ENCODE measurements at regions not wholly inside any gene's neighbourhood (a gene's known extent, or its start where the extent isn't known, plus 50 kb on each side); places are given as distances from the start of the nearest gene placed in this dataset.
A peak's percentile ranks its signal among the peaks of the same experiment; 100 is the strongest.

DNA sequence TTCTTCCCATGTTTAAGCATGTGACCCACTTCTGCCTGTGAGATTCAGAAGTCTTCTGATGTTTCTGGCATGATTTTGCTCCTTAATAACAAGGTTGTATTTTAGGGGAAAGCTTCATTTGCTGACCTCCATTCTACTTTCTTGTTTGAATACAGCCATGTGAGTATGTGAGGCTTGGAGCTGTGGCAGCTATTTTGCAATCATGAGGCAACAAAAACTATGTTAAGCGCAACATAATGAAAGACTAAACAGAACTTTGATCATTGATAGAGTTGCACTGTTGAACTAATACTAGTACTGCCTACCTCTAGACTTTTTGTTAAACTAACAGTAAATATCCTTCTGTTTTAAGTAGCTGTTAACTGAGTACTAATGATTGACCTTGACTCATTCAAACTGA, 203.8 kb upstream of the FAM3C start:
- intact Hi-C loops (cut with DNase I), result no loop called here

GRCh38 chr7:121595758-121596696, 199.9 kb upstream of the FAM3C start:
- WGBS, result 71% methylated on average over 5 of the region's 5 CpGs
- intact Hi-C loops (cut with DNase I), result no loop called here

More for the DNA sequence above, 203.8 kb upstream of the FAM3C start:
- no peaks in the 10 kb centered on the region for H3K9me3 ChIP-seq
- TF ChIP-seq, protein P1, sequence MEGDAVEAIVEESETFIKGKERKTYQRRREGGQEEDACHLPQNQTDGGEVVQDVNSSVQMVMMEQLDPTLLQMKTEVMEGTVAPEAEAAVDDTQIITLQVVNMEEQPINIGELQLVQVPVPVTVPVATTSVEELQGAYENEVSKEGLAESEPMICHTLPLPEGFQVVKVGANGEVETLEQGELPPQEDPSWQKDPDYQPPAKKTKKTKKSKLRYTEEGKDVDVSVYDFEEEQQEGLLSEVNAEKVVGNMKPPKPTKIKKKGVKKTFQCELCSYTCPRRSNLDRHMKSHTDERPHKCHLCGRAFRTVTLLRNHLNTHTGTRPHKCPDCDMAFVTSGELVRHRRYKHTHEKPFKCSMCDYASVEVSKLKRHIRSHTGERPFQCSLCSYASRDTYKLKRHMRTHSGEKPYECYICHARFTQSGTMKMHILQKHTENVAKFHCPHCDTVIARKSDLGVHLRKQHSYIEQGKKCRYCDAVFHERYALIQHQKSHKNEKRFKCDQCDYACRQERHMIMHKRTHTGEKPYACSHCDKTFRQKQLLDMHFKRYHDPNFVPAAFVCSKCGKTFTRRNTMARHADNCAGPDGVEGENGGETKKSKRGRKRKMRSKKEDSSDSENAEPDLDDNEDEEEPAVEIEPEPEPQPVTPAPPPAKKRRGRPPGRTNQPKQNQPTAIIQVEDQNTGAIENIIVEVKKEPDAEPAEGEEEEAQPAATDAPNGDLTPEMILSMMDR (IDR thresholded peaks at IDR 0.05), result no peak
- no peak for TF ChIP-seq POLR2AphosphoS5 (IDR thresholded peaks at IDR 0.05)
- TF ChIP-seq POLR2A (IDR thresholded peaks at IDR 0.05), result no peak
- H3K36me3 ChIP-seq, result no peaks in the 10 kb centered on the region
- H3K27ac ChIP-seq, result no peak overlapping the region
- H3K27me3 ChIP-seq (replicated peaks; ENCODE audit: insufficient read depth), result no peaks in the 10 kb centered on the region
- no peak for DNase-seq (ENCODE audit: low spot score)
- no peak overlapping the region for H3K4me3 ChIP-seq
- WGBS, result 98% methylated on average over 1 of the region's 1 CpG
- H3K4me1 ChIP-seq (replicated peaks), result no peaks in the 10 kb centered on the region

DNA sequence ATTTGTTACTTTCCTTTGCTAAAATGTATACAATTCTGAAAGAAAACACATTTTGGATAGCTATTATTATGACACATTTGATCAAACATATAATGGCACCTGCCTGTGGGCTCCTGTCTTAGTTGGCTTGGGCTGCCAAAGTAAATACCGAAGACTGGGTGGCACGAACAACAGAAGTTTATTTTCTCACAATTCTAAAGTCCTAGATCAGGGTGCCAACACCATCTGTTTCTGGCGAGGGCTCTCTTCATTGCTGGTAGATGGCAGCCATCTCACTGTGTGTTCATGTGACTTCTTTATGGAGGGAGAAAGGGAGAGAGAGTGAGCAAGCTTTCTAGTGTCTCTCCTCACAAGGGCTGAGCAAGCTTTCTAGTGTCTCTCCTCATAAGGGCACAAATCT, 195.8 kb upstream of the FAM3C start:
- no peaks in the 10 kb centered on the region for H3K36me3 ChIP-seq
- no peak overlapping the region for H3K4me3 ChIP-seq
- no peak for DNase-seq (ENCODE audit: low spot score)
- no peaks in the 10 kb centered on the region for H3K4me1 ChIP-seq (replicated peaks)
- no peaks in the 10 kb centered on the region for H3K9me3 ChIP-seq
- TF ChIP-seq, protein P1 (IDR thresholded peaks at IDR 0.05), result no peak
- TF ChIP-seq POLR2A (IDR thresholded peaks at IDR 0.05) (no peak), POLR2AphosphoS5 (IDR thresholded peaks at IDR 0.05) (no peak)
- 77% methylated on average over 3 of the region's 3 CpGs for WGBS
- H3K27me3 ChIP-seq (replicated peaks; ENCODE audit: insufficient read depth), result no peaks in the 10 kb centered on the region
- intact Hi-C loops (cut with DNase I), result no loop called here
- no peak overlapping the region for H3K27ac ChIP-seq

More at GRCh38 chr7:121595758-121596696, 199.9 kb upstream of the FAM3C start:
- no peaks in the 10 kb centered on the region for H3K36me3 ChIP-seq
- no peaks in the 10 kb centered on the region for H3K4me1 ChIP-seq (replicated peaks)
- TF ChIP-seq, protein P1 (IDR thresholded peaks at IDR 0.05), result no peak
- TF ChIP-seq POLR2AphosphoS5 (IDR thresholded peaks at IDR 0.05) (no peak), POLR2A (IDR thresholded peaks at IDR 0.05) (no peak)
- H3K4me3 ChIP-seq, result no peak overlapping the region
- no peaks in the 10 kb centered on the region for H3K27me3 ChIP-seq (replicated peaks; ENCODE audit: insufficient read depth)
- no peaks in the 10 kb centered on the region for H3K9me3 ChIP-seq
- no peak for DNase-seq (ENCODE audit: low spot score)
- H3K27ac ChIP-seq, result no peak overlapping the region

- no peaks in the 10 kb centered on the region for H3K36me3 ChIP-seq
- TF ChIP-seq POLR2A (IDR thresholded peaks at IDR 0.05) (no peak), POLR2AphosphoS5 (IDR thresholded peaks at IDR 0.05) (no peak)
- TF ChIP-seq, protein P1 (IDR thresholded peaks at IDR 0.05), result no peak
- H3K9me3 ChIP-seq, result no peaks in the 10 kb centered on the region
- H3K27me3 ChIP-seq (replicated peaks; ENCODE audit: insufficient read depth), result no peaks in the 10 kb centered on the region
- no peaks in the 10 kb centered on the region for H3K4me1 ChIP-seq (replicated peaks)
- DNase-seq (ENCODE audit: low spot score), result no peak
- no peak overlapping the region for H3K4me3 ChIP-seq
- no peak overlapping the region for H3K27ac ChIP-seq
- WGBS, result 37% methylated on average over 5 of the region's 5 CpGs
- intact Hi-C loops (cut with DNase I), result no loop called here
These were observed 191.3 kb upstream of the FAM3C start for GRCh38 chr7:121587435-121587834.

DNA sequence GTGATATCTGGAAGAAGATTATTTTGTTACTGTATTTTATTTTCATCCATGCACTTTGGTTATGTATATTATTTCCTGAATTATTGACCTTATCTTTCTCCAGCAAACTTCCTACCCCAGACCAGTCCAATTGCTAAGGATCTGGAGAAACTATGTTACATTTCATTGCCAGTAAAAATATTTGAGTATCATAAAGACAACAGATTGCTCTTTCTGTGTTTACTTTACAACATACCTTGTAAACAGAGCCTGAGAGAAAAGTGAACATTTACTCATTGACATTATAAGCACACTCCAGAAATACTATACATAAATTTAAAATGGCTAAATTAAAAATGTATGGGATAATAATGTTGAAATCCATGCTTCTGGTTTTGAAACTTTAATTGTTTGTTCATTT, 186.2 kb upstream of the FAM3C start:
- Histone ChIP-seq H3K4me1 (replicated peaks) (no peaks in the 10 kb centered on the region), H3K36me3 (no peaks in the 10 kb centered on the region), H3K27me3 (replicated peaks; ENCODE audit: insufficient read depth) (no peaks in the 10 kb centered on the region), H3K9me3 (no peaks in the 10 kb centered on the region), H3K4me3 (no peak overlapping the region), H3K27ac (no peak overlapping the region)
- no peak for DNase-seq (ENCODE audit: low spot score)
- intact Hi-C loops (cut with DNase I), result no loop called here
- TF ChIP-seq, protein P1 (IDR thresholded peaks at IDR 0.05), result no peak
- no peak for TF ChIP-seq POLR2A (IDR thresholded peaks at IDR 0.05)
- peak; percentile 58 for TF ChIP-seq POLR2AphosphoS5 (IDR thresholded peaks at IDR 0.05)
